NCI-H226 (cell line): ENCODE measurements at regions not wholly inside any gene's neighbourhood (a gene's known extent, or its start where the extent isn't known, plus 50 kb on each side); places are given as distances from the start of the nearest gene placed in this dataset.
"Not testable (repeated sequence)": the region's sequence is repeated elsewhere in the genome, so short reads cannot be mapped to it uniquely, and the experiment has no call there.

Experiments used
- DNase-seq: peaks from one replicate; pipeline ENCODE4 v3.0.0-alpha.2; 2015

- no peak for DNase-seq
These were observed 1248.5 kb upstream of the LRRN3 start for GRCh38 chr7:109842386-109842785.

- DNase-seq = no peak
These were observed 1246.6 kb upstream of the LRRN3 start for GRCh38 chr7:109844362-109844761.

DNA sequence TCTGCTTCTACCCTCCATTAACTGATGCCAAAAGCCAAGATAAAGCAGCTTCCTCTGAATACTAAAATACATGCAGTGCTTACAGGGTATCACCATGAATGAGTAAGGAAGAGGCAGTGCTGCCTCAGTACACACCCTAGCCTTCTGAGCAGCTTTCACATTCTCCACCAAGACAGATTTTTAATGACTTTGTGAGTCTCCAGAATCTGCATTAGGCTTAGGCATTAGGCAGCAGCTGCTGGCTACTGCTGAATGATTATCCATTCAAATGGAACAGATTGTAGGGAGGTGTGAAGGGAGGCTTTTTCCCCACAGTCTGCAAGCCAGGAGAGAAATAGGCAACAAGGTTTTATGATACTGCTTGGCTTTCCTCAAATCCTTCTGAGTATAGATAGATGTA lies 1226.7 kb upstream of the LRRN3 start:
- DNase-seq = no peak

DNA sequence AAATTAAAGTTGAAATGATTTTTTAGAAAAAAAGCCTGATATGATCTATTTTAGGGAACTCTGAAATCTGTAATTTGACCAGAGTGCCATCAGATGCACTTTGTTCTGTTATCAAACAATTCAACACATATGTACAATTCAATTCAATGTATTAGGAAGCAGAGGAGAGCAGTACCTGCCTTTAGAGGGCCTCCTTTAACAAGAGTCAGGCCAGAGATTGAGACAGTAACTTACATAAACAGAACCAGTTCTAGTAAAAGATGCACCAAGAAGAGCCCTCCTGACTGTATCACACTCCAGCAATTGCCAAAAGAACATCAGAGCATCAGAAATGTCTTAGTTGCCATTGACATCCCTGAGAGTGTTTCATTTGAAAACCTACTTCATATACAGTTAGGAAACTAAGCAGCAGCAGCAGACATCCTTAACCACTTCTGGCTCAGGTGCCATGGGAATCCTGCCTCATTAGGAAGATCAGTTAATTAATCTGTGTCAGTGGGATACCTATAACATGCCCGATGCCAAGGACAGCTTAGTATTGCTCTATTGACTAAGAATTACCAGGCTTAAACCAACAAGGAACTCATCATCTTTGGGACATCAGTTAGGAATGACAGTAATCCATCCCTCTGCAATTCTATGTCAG lies 1222.6 kb upstream of the LRRN3 start:
- DNase-seq = no peak

GRCh38 chr7:109873296-109873695 lies 1217.6 kb upstream of the LRRN3 start:
- no peak for DNase-seq

DNA sequence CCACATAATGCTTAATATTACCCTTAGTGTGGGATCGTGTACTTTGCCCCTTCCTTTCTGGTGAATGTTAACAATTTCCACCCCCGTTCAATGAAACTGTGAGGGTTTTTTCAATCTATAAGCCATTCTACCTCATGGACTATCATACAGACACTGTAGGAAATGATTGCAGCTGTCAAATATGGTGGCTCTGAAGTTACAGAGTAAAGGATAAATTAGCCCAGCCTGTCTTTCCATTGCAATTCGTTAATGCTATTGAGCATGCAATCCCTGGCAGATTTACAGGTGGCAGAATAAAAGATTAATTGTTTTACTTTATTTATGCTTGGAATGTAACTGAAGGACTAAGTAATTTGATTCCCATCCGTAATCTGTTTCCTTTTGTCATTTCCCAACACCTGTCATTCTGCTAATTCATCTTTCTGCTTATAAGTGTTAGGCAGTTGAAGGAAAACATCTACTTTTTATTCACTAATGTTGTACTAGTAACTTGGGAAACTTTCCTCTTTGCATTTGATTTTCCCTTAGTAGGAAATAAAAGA lies 1211.6 kb upstream of the LRRN3 start:
- DNase-seq = peak; percentile 19

DNA sequence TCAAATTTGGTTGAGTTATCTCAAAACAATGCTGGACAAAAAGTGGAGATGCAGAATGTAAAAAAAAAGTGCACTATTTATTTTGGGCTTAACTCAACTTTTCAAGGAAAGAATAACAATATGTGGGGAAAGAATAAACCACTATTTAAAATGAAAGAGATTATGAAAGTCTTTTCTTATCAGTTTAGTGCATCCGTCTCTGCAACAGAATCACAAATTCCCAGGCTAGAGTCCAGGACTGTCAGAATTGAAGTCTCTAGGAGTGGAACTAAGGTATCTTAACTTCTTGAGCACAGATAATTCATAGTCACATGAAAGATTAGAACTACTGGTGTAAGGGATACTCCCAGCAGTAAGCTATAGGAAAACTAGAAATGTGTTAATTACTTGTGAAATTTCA lies 1200.3 kb upstream of the LRRN3 start:
- DNase-seq = peak; percentile 78

DNA sequence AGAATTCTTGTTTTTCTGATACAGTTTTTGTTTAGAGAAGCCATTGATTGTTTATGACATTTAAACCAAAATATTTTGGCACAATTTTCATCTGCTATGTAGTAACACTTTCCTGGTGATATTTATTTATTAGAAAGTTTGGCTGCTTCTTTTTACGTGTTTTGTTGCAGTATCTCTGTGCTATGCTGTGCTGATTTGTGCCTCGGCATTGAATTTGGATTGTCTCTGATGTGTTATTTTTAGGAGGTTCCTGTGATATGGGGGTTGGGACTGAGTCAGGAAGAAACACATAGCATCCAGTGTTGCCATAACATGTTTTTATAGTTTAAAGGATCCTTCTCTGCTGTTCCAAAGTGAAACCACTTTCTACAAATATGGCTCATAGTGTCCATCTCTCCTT lies 1197.7 kb upstream of the LRRN3 start:
- no peak for DNase-seq

GRCh38 chr7:109895536-109895935 lies 1195.4 kb upstream of the LRRN3 start:
- no peak for DNase-seq

DNA sequence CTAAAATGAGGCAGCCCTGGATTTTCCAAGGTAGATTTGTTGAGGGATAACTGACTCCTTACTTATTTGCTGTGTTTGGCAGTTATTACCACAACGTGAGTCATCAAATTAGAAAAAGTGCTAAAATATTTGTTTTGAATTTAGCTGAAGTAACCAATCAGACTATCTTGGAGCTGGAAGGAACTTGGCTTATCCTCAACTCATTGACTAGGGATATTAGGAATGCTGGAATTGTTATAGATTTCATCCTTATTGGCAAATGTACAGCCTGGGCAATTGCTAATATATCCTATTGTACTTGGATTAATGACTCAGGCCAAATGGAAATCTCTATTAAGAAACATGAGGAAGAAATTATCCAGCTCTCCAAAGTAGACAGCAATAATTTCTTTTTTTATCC lies 1189.0 kb upstream of the LRRN3 start:
- DNase-seq = no peak

- not testable (repeated sequence) for DNase-seq
These were observed 1185.4 kb upstream of the LRRN3 start for GRCh38 chr7:109905368-109906065.

- DNase-seq = no peak
These were observed 1175.3 kb upstream of the LRRN3 start for GRCh38 chr7:109915670-109916069.

GRCh38 chr7:109926738-109927137 lies 1164.2 kb upstream of the LRRN3 start:
- DNase-seq = no peak

GRCh38 chr7:109930049-109930448 lies 1160.9 kb upstream of the LRRN3 start:
- no peak for DNase-seq

DNA sequence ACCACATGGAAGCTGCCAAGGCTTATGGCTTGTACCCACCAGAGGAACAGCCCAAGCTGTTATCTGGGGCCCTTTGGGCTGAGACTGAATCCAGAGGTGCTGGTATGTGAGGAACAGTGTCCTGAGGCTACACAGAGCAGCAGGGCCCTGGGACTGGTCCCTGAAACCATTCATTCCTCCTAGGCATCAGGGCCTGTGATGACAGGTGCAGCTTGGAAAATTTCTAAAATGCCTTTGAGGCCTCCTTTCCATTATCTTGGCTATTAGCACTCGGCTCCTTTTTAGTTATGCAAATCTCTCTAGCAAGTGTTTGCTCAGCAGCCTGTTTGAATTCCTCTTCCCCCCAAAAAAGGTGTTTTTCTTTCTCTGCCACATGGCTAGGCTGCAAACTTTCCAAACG lies 1151.7 kb upstream of the LRRN3 start:
- no peak for DNase-seq

DNA sequence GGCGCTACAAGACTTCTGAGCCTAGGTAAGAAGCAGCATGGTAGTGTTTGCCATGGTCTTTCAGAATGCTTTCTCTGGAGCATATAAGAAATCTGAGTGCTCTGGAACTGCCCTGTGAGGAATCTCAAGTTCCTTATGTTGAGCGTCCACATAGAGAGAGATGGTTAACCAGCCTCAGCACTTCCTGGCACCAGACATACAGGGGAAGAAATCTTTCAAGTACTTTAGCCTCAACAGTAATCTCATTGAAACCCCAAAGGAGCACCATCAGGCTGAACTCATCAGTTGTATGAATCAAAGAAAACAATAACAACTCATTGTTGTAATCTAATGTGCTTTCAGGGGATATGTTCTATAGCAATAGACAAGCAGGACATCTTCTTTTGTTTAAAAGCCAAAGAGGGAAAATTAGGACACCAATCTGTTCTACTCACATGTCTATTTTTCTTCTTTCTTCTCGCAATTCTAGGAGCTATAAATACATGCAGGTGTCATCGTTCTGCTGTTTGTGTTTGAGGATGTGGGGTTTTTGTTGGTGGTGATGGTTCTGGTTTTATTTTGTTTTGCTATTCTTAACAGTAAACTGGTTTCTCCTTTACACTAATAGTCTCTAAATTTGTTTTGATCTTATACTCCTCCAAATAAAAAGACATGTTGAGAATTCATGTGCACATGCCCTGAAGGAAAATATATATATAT lies 1145.0 kb upstream of the LRRN3 start:
- no peak for DNase-seq

- DNase-seq = no peak
These were observed 1140.7 kb upstream of the LRRN3 start for GRCh38 chr7:109950256-109950655.

- DNase-seq = no peak
These were observed 1139.9 kb upstream of the LRRN3 start for GRCh38 chr7:109950821-109951564.

- DNase-seq = no peak
These were observed 1139.4 kb upstream of the LRRN3 start for GRCh38 chr7:109951565-109951928.

GRCh38 chr7:109955986-109956385 lies 1134.9 kb upstream of the LRRN3 start:
- DNase-seq = no peak

DNA sequence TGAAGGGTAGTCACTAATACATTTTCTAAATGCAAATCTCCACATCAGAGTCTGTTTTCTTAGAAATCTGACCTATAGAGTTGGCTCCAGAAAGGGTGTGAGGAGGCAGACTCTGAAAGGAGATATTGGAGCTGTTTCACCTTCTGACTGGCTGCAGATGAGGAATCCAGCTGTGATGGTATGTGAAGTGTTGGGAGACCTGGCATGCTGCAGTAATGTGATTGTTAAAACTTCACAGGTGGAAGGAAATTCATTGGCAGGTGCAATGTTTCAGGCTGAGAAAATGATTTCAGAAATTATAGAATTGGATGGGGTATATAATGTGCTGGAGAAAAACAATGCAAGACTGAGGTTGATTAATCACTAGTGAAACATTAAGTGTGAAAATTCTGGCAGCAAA lies 1134.0 kb upstream of the LRRN3 start:
- DNase-seq = no peak

- DNase-seq = no peak
These were observed 1127.2 kb upstream of the LRRN3 start for GRCh38 chr7:109963741-109964140.

- peak; percentile 29 for DNase-seq
These were observed 1126.1 kb upstream of the LRRN3 start for GRCh38 chr7:109964780-109965179.
